HUDEP-2 (cell line): ENCODE measurements at regions not wholly inside any gene's neighbourhood (a gene's known extent, or its start where the extent isn't known, plus 50 kb on each side); places are given as distances from the start of the nearest gene placed in this dataset.
"Not testable (repeated sequence)": the region's sequence is repeated elsewhere in the genome, so short reads cannot be mapped to it uniquely, and the experiment has no call there.

ENCODE experiments used
- DNase-seq, 76 experiments: peaks; one replicate each; lab custom pipeline; 2025; ENCODE audit not compliant: unreplicated experiment in 76 of 76; lab: John Stamatoyannopoulos, UW

DNA sequence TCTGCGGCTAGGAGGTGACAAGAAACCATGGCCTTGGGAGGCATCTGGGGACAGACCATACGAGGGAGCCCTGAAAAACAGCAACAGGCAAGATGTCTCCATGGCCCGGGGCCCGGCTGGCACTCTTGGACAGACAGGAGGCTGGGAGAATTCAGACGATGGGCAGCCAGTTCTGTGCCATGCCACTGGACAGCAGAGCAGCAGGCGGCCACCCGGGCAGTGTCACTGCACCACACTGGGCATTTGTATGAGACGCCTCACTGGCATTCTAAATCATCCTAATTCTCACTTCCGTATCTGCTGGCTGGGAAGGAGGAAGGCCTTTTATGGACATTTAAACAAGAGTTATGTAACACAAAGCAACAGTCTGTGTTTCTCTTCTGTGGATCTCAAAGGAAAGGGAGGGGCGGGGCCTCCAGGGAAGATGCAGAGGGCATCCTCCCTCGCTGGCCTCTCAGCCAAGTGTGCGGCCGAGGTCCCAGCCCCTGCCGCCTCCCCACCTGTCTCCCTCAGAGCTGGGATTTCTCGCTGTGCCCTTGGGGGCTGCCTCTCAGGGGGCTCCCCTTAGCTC, 350.3 kb downstream of the SHANK2 start:
- no peak for DNase-seq

DNA sequence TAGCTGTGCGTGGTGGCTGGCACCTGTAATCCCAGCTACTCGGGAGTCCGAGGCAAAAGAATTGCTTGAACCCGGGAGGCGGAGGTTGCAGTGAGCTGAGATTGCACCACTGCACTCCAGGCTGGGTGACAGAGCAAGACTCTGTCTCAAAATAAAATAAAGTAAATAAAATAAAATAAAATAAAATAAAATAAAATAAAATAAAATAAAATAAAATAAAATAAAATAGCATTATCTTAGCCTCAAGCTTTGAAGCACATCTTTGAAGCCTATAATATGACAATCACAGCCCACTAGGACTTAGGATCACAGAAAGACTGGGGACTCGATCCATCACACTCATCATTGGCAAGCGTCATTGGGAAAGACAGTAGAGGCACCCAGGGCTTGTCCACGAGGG, 349.1 kb downstream of the SHANK2 start:
- DNase-seq, result not testable (repeated sequence)

DNA sequence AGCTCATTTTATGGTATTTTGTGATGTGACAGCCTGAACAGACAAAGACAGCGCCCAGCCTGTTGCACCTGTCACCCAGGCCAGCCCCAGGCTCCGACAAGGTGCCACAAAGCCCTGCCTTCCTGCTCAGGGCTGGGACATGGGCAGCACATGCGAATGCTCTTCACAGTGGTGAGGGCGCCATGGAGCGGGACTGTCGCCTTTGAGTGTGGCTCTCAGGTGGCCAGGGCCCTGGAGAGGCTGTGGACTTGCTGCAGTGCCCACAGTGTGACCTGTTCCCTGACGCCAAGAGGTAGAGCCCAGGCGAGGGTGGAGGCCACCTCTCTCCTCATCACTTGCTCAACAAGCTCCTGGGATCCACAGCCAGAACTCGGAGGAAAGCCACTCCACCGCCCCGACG, 346.3 kb downstream of the SHANK2 start:
- no peak for DNase-seq

DNA sequence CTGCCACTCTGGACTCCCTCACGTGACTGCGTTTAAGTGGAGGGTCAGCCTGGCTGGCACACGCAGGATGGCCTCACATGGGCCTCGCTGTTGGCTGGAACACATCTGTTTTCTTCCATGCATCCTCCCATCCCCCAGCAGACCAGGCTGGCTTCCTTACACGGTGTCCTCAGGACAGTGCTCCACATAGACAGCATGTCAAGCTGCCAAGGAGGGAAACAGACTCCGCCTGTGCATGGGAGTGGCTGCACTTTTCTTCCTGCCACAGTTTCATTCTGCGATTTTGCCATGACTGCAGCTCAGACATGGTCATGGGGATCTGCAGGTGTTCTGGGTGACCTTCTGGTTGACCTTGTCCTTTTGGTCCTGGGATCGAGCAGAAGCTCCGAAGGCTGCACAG, 344.2 kb downstream of the SHANK2 start:
- DNase-seq, result no peak

DNA sequence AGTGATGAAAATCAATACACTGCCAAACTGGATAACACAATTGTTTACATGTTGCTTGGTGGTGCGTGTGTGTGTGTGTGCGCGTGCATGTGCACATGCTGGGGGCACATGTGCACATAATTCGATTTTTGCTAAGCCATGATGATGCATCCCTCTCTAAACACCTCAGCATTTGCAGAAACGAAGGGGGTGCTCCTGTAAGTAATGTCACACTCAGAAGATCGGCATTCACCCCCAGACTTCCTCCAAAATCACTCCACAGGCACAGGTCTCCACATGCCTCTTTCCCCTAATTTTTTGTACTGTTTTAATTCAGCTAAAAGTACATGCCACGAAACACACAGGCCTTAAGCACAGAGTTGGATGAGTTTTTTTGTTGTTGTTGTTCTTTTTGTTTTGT, 341.5 kb downstream of the SHANK2 start:
- no peak for DNase-seq

DNA sequence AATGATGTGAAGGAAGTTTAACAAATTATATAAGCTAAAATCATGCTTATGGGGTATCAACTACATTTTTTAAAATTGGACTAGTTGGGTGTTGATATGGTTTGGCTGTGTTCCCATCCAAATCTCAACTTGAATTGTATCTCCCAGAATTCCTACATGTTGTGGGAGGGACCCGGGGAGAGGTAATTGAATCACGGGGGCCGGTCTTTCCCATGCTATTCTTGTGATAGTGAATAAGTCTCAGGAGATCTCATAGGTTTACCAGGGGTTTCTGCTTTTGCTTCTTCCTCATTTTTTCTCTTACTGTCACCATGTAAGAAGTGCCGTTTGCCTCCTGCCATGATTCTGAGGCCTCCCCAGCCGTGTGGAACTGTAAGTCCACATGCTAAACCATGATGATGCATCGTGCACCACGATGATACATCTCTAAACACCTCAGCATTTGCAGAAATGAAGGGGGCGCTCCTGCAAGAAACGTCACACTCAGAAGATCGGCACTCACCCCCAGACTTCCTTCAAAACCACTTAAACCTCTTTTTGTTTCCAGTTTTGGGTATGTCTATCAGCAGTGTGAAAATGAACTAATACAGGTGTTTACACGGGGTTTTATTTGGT, 340.0 kb downstream of the SHANK2 start:
- no peak for DNase-seq

DNA sequence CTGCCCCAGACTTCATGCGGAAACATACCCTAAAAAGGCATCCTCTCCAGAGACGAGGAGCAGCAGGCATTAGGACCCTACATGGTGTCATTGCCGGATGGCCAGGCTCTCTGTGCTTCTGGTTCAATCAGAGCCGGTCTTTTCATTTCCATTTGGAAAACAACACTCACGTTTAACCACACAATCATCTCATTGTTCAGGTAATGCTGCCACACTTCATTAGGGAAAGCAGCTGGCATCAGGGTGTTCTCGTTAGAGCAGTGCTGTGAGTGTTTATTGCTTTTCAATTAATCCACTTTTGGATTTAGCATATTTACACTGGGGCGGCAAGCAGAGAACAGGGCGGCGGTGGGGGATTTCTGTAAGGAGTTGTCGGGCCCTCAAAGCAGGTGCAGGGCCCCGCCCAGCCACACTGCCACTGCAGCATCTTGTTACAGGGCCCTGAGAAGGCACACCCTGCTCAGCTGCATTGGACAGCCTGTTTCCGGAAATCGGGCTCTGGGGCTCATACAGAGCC, 338.6 kb downstream of the SHANK2 start:
- no peak for DNase-seq

DNA sequence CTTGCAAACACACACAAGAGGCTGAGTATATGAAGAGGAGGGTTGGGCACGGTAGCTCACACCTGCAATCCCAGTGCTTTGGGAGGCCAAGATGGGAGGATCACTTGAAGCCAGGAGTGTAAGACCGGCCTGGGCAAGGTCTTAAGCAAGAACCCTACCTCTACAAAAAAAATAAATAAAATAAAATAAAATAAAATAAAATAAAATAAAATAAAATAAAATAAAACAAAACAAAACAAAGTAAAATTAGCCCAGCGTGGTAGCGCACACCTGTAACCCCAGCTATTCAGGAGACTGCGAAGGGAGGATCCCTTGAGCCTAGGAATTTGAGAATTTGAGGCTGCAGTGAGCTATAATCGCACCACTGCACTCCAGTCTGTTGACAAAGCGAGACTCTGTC, 337.9 kb downstream of the SHANK2 start:
- DNase-seq, result no peak

DNA sequence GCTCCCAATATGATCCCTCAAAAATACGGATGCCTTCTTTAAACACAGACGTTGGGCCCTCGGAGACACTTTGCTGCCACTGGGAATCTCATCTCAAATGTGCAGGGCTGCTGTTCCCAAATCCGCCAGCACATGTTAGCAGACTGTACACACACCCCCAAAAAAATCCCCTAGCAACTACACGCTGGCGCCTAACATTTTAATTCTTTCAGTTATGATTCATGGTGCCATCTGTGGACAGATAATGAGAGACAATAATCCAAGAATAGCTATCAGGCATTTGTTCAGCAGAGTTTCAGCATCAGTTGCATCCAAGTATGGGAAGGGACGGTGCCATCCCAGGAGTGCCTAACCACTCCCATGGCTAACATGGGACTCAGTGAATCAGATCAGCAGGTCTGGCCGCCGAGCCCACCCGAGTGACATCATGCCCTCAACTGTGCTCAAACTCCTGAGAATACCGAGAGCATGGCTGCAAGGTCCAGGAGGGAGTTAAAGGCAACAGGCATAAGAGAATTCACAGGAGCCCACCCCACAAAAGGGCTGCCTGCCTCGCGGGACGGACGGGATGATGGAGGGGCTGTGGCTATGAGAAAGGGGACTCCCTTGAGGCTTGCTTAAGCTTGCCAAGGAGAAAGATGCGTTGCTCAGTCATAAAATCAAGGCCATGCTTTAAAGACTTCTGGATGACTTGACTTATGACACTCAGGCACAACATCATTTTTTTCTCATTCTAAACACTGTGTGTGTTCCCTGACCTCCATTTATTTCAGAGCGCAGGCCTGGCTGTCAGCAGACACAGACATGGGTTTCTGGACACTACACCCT, 337.0 kb downstream of the SHANK2 start:
- no peak for DNase-seq

DNA sequence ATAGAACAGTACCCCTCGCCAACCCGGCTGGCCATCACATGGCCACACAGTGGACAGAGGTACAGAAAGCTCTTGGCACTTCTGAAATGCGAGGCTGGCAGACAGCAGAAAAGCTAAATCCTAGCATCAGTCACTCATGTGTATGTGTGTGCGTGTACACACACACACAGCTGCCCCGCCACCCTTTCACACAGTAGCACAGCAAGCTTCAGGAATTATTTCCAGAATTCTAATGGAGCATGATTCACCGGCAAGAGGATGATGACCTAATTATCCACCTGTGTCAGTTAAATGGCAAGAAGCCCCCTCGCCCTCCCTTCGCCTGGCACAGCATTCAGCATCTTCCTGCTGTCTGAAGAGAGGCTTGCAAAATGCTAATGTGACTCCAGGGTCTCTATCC, 336.0 kb downstream of the SHANK2 start:
- no peak for DNase-seq

DNA sequence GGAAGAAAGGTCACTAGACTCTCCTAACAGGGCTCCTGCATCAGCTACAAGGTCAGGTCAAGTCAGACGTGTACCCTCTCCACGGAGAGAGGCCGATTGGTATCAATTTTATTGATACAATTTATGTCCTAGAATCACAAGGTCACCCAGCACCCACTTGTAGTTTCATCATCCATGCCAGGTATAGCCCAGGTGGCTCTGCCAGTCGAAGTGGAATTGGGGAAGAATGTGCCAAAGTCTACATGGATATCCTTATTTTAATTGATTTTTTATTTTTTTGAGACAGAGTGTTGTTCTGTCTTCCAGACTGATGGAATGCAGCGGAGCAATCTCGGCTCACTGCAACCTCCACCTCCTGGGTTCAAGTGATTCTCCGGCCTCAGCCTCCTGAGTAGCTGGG, 334.1 kb downstream of the SHANK2 start:
- DNase-seq, result no peak

DNA sequence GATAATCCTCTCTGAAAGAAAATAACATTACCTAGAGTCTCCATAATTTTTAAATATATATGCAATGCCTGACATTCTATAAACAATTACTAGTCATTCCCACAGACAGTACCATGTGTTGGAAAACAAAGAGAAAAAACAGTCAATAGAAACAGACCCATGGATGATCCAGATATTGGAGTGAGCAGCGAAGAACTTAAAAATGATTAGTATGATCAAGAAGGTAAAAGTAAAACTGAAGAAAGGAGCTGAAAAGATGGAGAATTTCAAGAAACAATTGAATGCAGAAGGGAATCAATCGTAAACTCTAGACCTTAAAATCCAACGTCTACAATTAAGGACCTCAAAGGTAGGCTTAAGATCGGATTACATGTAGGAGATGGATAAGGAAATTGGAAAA, 330.6 kb downstream of the SHANK2 start:
- no peak for DNase-seq

DNA sequence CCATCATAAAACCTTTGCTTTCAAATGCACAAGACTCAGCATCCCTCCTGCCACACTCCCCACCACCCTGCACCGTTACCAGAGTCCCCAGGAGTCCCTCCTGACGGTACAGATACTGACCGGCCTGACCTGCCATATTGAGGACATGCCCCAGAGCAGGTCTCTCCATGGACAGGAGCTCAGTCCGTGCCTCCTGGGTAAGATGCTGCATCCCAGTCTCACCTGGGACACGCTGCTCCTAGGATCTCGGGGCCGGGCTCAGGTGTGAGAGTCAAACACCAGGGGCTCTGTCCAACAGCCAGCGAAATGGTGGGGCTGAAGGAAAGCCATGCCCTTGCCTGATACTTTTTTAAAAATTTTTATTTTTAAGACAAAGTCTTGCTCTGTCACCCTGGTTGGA, 328.3 kb downstream of the SHANK2 start:
- no peak for DNase-seq

DNA sequence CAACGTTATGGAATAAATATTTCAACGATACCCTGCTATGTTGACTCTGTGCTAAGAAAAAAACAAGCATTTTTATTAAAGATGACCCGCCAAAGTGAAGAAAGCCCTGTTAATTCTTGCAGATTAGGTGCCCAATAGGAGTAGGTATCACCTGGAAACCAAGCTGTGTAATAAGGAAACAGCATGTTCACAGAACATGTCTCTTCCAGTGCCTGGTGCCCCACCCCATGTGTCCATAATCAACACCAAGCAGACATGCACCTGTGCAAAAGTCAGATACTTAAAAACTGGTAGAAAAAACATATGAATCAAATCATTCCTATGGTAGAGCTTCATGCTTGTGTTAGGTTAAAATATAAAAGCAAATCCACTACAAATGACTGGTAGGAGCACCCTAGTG, 327.1 kb downstream of the SHANK2 start:
- DNase-seq, result no peak

DNA sequence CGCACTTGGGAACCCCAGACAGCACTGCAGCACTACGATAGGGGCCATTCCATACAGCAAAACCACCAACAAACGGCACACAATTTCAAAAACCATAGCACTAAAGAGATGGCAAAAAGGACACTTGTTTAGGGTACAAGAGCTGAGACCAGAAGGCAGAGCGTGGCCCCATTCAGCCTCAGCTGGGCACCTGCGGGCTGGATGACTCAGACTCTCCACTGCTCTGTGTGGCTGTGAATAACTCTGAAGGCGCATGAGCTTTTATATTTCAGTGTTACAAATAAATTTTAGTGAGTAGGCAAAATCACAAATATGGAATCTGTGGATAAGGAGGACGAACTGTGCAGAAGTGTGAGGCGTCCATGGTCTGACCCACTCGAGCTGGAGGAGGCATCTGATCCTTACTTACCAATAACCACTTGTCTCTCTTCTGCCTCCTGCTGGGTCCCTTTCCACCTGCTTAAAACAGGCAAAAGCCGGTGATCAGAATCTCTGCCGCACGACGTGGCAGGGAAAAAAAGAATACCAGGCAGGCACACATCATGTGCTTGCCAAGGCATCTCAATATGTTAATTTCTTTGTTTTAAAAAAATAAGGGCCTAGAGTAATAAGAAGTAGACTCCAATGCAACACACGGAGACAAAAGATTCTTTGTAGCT, 325.7 kb downstream of the SHANK2 start:
- DNase-seq, result no peak

DNA sequence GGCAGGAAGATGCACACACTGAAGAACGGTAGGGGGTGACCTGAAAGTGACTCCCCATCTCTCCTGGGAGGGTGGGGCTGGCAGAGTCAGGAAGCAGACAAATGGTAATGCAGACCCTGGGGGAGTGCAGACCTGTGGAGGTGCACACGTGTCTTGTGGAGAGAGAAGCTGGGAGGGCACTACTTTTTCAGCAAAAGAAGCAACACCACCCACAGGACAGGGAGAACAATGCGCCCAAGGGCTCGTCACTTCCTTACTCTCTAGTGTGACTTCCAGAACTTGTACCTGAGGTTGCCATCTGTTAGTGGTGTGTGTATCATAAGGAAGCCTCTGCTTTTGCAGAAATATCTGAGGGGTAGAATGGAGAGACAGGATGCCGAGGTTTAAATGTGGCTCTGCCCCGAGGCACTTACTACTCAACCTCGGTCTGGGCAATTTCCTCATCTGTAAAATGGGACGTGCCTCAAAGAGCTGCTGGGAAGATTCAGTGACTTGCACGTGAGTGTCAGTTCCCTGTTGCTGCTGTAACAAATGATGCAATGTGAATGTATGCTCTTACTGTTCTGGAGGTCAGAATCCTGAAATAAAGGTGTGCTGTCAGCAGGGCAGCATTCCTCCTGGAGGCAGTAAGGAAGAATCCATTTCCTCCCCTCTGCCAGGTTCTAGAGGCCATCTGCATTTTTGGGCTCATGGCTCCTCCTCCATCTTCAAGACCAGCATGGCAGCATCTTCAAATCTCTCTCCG, 323.4 kb downstream of the SHANK2 start:
- no peak for DNase-seq

DNA sequence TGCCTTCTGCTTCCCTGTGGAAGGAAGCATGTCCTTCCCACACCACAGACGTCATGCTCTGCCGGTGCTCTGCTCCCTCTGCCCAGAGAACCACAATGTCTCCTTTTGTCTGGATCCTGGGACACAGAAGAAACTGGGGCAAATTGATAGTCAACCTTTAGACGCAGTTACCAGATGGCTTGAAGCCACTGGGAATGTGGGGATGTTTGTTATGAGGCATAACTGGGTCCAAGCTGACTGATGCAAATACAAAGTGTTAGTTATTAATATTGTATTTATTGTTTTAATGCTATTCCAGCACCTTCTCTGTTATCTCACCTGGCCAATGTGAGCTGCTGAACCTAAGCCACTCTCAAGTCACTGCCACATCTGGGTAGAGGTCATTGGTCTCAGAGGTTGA, 322.2 kb downstream of the SHANK2 start:
- no peak for DNase-seq

DNA sequence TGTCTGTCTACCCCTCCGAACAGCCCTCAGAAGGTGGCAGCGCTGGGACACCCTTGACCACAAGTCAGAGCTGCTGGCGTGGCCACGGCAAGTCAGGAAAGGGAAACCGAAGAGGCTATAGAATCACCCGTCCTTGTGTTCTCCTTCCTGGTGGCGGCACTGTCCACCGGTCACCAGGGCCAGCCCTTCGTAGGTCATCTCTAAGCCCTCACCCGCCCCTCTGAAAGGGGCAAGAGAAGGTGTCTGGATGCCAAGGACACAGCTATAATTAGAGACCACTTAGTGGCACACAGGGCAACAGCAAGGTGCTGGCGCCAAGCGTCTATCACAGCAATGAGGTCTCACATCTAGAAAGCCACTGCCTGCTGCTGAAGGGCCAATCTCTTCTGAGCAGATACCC, 320.9 kb downstream of the SHANK2 start:
- no peak for DNase-seq

DNA sequence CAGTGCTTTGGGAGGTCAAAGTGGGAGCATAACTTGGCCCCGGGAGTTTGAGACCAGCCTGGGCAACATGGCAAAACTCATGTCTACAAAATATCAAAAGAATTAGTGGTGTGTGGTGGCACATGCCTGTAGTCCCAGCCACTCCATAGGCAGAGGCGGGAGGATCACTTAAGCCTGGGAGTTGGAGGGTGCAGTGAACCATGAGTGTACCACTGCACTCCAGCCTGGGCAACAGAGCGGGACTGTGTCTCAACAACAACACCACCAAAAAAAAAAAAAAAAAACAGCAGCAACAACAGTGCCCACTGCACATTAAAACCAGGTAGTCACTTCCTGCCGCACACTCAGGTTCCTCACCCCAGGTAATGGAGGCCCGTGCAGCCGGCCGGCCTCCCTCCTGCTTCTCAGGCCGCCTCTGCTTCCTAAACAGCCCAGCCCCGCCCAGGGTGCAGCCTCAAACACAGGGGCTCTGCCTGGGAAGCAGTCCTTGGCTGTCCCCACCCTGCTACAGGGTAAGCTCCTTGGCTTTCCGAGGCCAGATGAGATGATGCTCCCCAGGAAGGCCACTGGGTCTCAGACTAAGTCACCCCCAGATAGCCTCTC, 318.3 kb downstream of the SHANK2 start:
- no peak for DNase-seq

DNA sequence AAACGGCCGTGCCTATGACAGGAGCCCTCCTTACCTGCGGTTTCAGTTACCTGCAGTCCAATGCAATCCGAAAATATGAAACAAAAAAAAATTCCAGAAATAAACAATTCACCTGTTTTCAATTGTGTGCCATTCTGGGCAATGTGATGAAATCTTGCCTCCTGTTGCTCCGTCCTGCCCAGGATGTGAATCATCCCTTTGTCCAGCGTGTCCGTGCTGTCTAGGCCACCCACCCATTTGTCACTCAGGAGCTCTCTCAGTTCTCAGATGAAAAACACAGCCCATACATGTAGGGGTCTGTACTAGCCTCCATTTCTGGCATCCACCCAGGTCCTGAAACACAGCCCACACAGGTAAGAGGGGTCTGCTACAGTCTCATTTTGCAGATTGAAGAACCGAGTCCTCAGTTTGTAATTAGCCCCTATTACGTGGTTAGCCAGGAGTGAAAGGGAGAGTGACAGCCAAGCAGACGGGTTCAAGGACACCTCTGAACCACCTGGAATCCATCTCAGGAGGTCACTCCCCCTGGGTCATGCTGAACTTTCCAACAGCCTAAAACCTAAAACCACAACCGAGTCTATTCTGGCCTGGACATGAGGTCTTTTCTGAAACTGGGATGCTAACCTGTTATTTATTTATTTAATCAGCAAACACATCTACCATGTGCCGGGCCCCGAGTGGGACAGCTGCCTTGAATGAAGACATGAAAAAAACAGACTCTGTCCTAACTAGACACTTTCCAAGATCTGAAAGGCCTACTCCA, 317.2 kb downstream of the SHANK2 start:
- DNase-seq, result no peak
